GM23338 (cell line): ENCODE measurements at regions not wholly inside any gene's neighbourhood (a gene's known extent, or its start where the extent isn't known, plus 50 kb on each side); places are given as distances from the start of the nearest gene placed in this dataset.

Experiments
- CREB1 ChIP-seq: fragments of 250-450 bp; sonication (Bioruptor Pico); IDR thresholded peaks from 2 replicates; pipeline ENCODE4 v1.5.0; 2020; ENCODE audit warnings: low read depth, mild to moderate bottlenecking, moderate library complexity
- CTCF ChIP-seq, 2 experiments: fragments of 200-600 bp in 1 of 2; sonication (generic) in 1 of 2; conservative IDR thresholded peaks; 2 replicates each; pipeline versions ENCODE4 v1.5.1 to v1.6.1; 2016 to 2017; ENCODE audit warnings: antibody characterized with exemption in 2 of 2, low read depth in 2 of 2, mild to moderate bottlenecking in 2 of 2, moderate library complexity in 1 of 2
- ETS1 ChIP-seq: IDR thresholded peaks from 2 replicates; pipeline ENCODE4 v1.6.1; 2016; ENCODE audit warnings: antibody characterized with exemption
- EZH2 ChIP-seq: fragments of 200-600 bp; sonication (generic); IDR thresholded peaks from one replicate; pipeline ENCODE4 v1.8.0; 2017; ENCODE audit warnings: antibody characterized with exemption, mild to moderate bottlenecking, low read depth; ENCODE audit not compliant: unreplicated experiment
- EZH2phosphoT487 ChIP-seq: fragments of 200-600 bp; sonication (generic); IDR thresholded peaks from one replicate; pipeline ENCODE4 v1.8.1; 2018; ENCODE audit warnings: antibody characterized with exemption; ENCODE audit not compliant: unreplicated experiment
- JUNB ChIP-seq: IDR thresholded peaks from one replicate; pipeline ENCODE4 v1.6.1; 2016; ENCODE audit warnings: antibody characterized with exemption; ENCODE audit not compliant: unreplicated experiment
- NANOG ChIP-seq: IDR thresholded peaks from 2 replicates; pipeline ENCODE4 v1.6.1; 2016; ENCODE audit warnings: antibody characterized with exemption, borderline replicate concordance
- POLR2AphosphoS5 ChIP-seq: IDR thresholded peaks from 2 replicates; pipeline ENCODE4 v1.6.1; 2016; ENCODE audit warnings: antibody characterized with exemption, low read depth
- REST ChIP-seq: IDR thresholded peaks from one replicate; pipeline ENCODE4 v1.6.1; 2018; ENCODE audit warnings: antibody characterized with exemption; ENCODE audit not compliant: unreplicated experiment
- STAT1 ChIP-seq: IDR thresholded peaks from one replicate; pipeline ENCODE4 v1.6.1; 2016; ENCODE audit warnings: antibody characterized with exemption; ENCODE audit not compliant: unreplicated experiment
- ZNF114 ChIP-seq: fragments of 250-450 bp; sonication (Bioruptor Pico); IDR thresholded peaks from 2 replicates; pipeline ENCODE4 v1.5.0; 2020; ENCODE audit warnings: mild to moderate bottlenecking, moderate library complexity
- ZNF331 ChIP-seq: fragments of 250-450 bp; sonication (Bioruptor Pico); IDR thresholded peaks from 2 replicates; pipeline ENCODE4 v1.5.0; 2020; ENCODE audit warnings: low read depth, mild to moderate bottlenecking, moderate library complexity
- ZNF462 ChIP-seq: fragments of 250-450 bp; sonication (Bioruptor Pico); IDR thresholded peaks from 2 replicates; pipeline ENCODE4 v1.5.0; 2020; ENCODE audit warnings: mild to moderate bottlenecking, moderate library complexity

- peak; percentile 70 to 75 for TF ChIP-seq CTCF (conservative IDR thresholded peaks at IDR 0.05; ENCODE audit: low read depth in 2 of 2)
- no peak for TF ChIP-seq REST
- no peak for TF ChIP-seq JUNB
- no peak for TF ChIP-seq ETS1
- no peak for TF ChIP-seq EZH2
- no peak for TF ChIP-seq NANOG
- TF ChIP-seq POLR2AphosphoS5: no peak
- TF ChIP-seq CREB1 (CRISPR knock-in tag): no peak
- TF ChIP-seq ZNF331 (CRISPR knock-in tag): no peak
- TF ChIP-seq EZH2phosphoT487: no peak
- no peak for TF ChIP-seq STAT1
- no peak for TF ChIP-seq ZNF114 (CRISPR knock-in tag)
- no peak for TF ChIP-seq ZNF462
Measured at GRCh38 chr4:79042079-79042674, 102.9 kb upstream of the PAQR3 start.
